B cell (primary cell): ENCODE measurements at regions not wholly inside any gene's neighbourhood (a gene's known extent, or its start where the extent isn't known, plus 50 kb on each side); places are given as distances from the start of the nearest gene placed in this dataset.

ENCODE experiments used
- ATAC-seq: fragments of 200-7000 bp; cut with Tn5 transposase; one replicate; pipeline ENCODE4 v1.10.0; 2021; ENCODE audit warnings: low read depth, mild to moderate bottlenecking, moderate number of reproducible peaks, moderate library complexity
- CTCF ChIA-PET: fragments of 350-600 bp; sonication (Branson Sonifier 250); formaldehyde crosslinking; loops from one replicate; lab custom pipeline; 2021; ENCODE audit warnings: antibody characterized with exemption, inconsistent platforms; lab: Charles Lee
- POLR2A ChIA-PET: fragments of 350-600 bp; sonication (Branson Sonifier 250); formaldehyde crosslinking; loops from one replicate; lab custom pipeline; 2021; ENCODE audit warnings: antibody characterized with exemption; lab: Charles Lee
- DNase-seq: peaks from one replicate; pipeline ENCODE4 v3.0.0; 2013
- H2AFZ ChIP-seq: 2 replicates; pipeline ENCODE4 v1.6.1; 2012; ENCODE audit warnings: mild to moderate bottlenecking, low read depth, low read length; ENCODE audit not compliant: insufficient read depth, poor library complexity, severe bottlenecking
- H3K27ac ChIP-seq, 2 donors: 1 replicate in 1 of 2; 2 replicates in 1 of 2; pipeline ENCODE4 v1.5.1; 2012 to 2013; ENCODE audit warnings: low read length in 2 of 2, mild to moderate bottlenecking in 2 of 2, moderate library complexity in 1 of 2
- H3K27me3 ChIP-seq, 4 experiments: fragments of 200-600 bp in 1 of 4; sonication (generic) in 1 of 4; replicated peaks in 1 of 4; 1 replicate in 2 of 4; 2 replicates in 2 of 4; pipeline versions ENCODE4 v1.6.1 to v1.7.0; 2013 to 2016; ENCODE audit warnings: low read length in 3 of 4, mild to moderate bottlenecking in 2 of 4, mixed read lengths in 1 of 4, moderate library complexity in 1 of 4; ENCODE audit not compliant: insufficient read depth in 4 of 4, control insufficient read depth in 3 of 4; ENCODE audit errors: control extremely low read depth in 1 of 4
- H3K36me3 ChIP-seq, 2 experiments: replicated peaks in 1 of 2; 1 replicate in 1 of 2; 2 replicates in 1 of 2; pipeline versions ENCODE4 v1.6.1 to v1.7.1; 2013; ENCODE audit warnings: low read length in 1 of 2; ENCODE audit not compliant: insufficient read depth in 2 of 2, control insufficient read depth in 1 of 2; ENCODE audit errors: control extremely low read depth in 1 of 2, extremely low read depth in 1 of 2
- H3K4me1 ChIP-seq, 2 donors: fragments of 200-600 bp in 1 of 2; sonication (generic) in 1 of 2; 1 replicate in 1 of 2; 2 replicates in 1 of 2; pipeline versions ENCODE4 v1.5.1 to v1.6.1; 2013 to 2017; ENCODE audit warnings: low read length in 2 of 2; ENCODE audit not compliant: control insufficient read depth in 2 of 2, insufficient read depth in 2 of 2
- H3K4me2 ChIP-seq: replicated peaks from 2 replicates; pipeline ENCODE3; 2012; ENCODE audit warnings: mild to moderate bottlenecking, low read depth, low read length; ENCODE audit not compliant: poor library complexity, severe bottlenecking
- H3K4me3 ChIP-seq, 5 experiments: fragments of 200-600 bp in 1 of 5; sonication (generic) in 1 of 5; 1 replicate in 3 of 5; 2 replicates in 2 of 5; pipeline versions ENCODE4 v1.5.1 to v1.7.0; 2011 to 2016; ENCODE audit warnings: low read length in 4 of 5, mild to moderate bottlenecking in 4 of 5, low read depth in 2 of 5, control low read depth in 1 of 5, moderate library complexity in 1 of 5; ENCODE audit not compliant: insufficient read depth in 1 of 5; ENCODE audit errors: control extremely low read depth in 1 of 5, extremely low read depth in 1 of 5
- H3K79me2 ChIP-seq: fragments of 200-600 bp; sonication (generic); one replicate; pipeline ENCODE4 v1.6.0; 2016; ENCODE audit warnings: low read length; ENCODE audit not compliant: control insufficient read depth, insufficient read depth
- H3K9ac ChIP-seq: fragments of 200-600 bp; sonication (generic); 2 replicates; pipeline ENCODE4 v1.6.1; 2017; ENCODE audit warnings: mild to moderate bottlenecking, low read length, moderate library complexity
- H3K9me3 ChIP-seq, 3 donors: one replicate each; pipeline versions ENCODE4 v1.6.1 to v1.7.1; 2013; ENCODE audit warnings: low read length in 2 of 3; ENCODE audit not compliant: control insufficient read depth in 2 of 3, insufficient read depth in 1 of 3; ENCODE audit errors: control extremely low read depth in 1 of 3
- H4K20me1 ChIP-seq: 2 replicates; pipeline ENCODE4 v1.6.0; 2012; ENCODE audit warnings: mild to moderate bottlenecking, low read length; ENCODE audit not compliant: insufficient read depth, control insufficient read depth, poor library complexity, severe bottlenecking
- H3K27ac Mint-ChIP-seq: one replicate; pipeline ENCODE4 v1.8.0; 2021; ENCODE audit warnings: mixed read lengths
- H3K27me3 Mint-ChIP-seq: one replicate; pipeline ENCODE4 v1.8.0; 2021; ENCODE audit warnings: mixed read lengths
- H3K4me1 Mint-ChIP-seq: one replicate; pipeline ENCODE4 v1.8.0; 2021; ENCODE audit warnings: mixed read lengths
- H3K4me3 Mint-ChIP-seq: one replicate; pipeline ENCODE4 v1.8.0; 2021; ENCODE audit warnings: mixed read lengths
- H3K9me3 Mint-ChIP-seq: one replicate; pipeline ENCODE4 v1.8.0; 2022; ENCODE audit warnings: mixed read lengths; ENCODE audit not compliant: insufficient read depth
- CTCF ChIP-seq: fragments of 200-600 bp; IDR thresholded peaks from one replicate; pipeline ENCODE4 v1.8.0; 2022; ENCODE audit warnings: antibody characterized with exemption, mild to moderate bottlenecking
- EZH2 ChIP-seq: IDR thresholded peaks from 2 replicates; pipeline ENCODE4 v1.6.1; 2012; ENCODE audit warnings: borderline replicate concordance, low read depth, mild to moderate bottlenecking, moderate library complexity, low read length; ENCODE audit not compliant: insufficient read depth, poor library complexity, severe bottlenecking
- WGBS: methylation state at CpG from one replicate; pipeline ENCODE4 v1.1.5; 2013; ENCODE audit warnings: missing lambda C conversion rate; ENCODE audit not compliant: insufficient coverage; 5-methylcytosine and 5-hydroxymethylcytosine counted together
- intact Hi-C: fragments of 100-400 bp; cut with micrococcal nuclease; formaldehyde crosslinking; loops from one replicate; pipeline ENCODE4 v1.10.0; 2022

DNA sequence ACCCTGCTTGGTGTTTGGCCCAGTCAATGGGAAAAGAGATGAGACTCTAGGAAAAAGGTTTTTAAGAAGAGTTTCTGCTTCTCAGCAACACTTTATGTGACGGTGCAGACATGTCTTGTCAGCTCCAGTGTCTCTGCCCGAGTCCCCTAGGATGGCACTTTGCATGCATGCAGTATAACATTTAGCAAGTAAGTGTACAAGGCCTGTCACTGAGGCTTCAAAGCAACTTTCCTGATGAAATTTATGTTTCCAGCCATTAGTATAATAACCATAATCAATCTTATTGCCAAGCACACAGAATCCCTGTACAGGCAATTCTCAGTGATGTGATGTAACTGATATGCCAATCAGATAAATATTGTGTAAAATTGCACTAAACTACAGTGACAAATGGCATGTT is 248.1 kb upstream of the PLET1 start:
- Histone ChIP-seq H3K27me3 (peaks cover 0 to 4% (median 2%) of the 10 kb centered on the region in 4 experiments), H3K9me3 (no peaks in the 10 kb centered on the region), H4K20me1 (no peaks in the 10 kb centered on the region), H3K9ac (no peak overlapping the region), H3K27ac (no peak overlapping the region), H3K4me2 (no peak overlapping the region), H2AFZ (no peak overlapping the region), H3K4me1 (no peaks in the 10 kb centered on the region), H3K79me2 (no peaks in the 10 kb centered on the region), H3K4me3 (no peak overlapping the region), H3K36me3 (no peaks in the 10 kb centered on the region)
- H3K27ac Mint-ChIP-seq = no peak overlapping the region
- H3K9me3 Mint-ChIP-seq = no peaks in the 10 kb centered on the region
- WGBS = no CpG with 5 or more reads among the region's 2 CpGs
- ChIA-PET POLR2A (no interaction called here), CTCF (no interaction called here)
- no peaks in the 10 kb centered on the region for H3K4me1 Mint-ChIP-seq
- ATAC-seq (no peak), DNase-seq (no peak)
- H3K4me3 Mint-ChIP-seq = no peak overlapping the region
- peaks cover 31% of the 10 kb centered on the region for H3K27me3 Mint-ChIP-seq
- intact Hi-C loops = no loop called here
- no peak for TF ChIP-seq EZH2
- no peak for TF ChIP-seq CTCF

- no peaks in the 10 kb centered on the region for H3K4me1 ChIP-seq
- TF ChIP-seq EZH2 (no peak), CTCF (no peak)
- Mint-ChIP-seq H3K27ac (no peak overlapping the region), H3K4me1 (no peaks in the 10 kb centered on the region), H3K9me3 (no peaks in the 10 kb centered on the region), H3K27me3 (peaks cover 31% of the 10 kb centered on the region), H3K4me3 (no peak overlapping the region)
- H2AFZ ChIP-seq = no peak overlapping the region
- no peaks in the 10 kb centered on the region for H4K20me1 ChIP-seq
- H3K9ac ChIP-seq = no peak overlapping the region
- 100% methylated on average over 1 of the region's 2 CpGs for WGBS
- H3K79me2 ChIP-seq = no peaks in the 10 kb centered on the region
- H3K9me3 ChIP-seq = no peaks in the 10 kb centered on the region
- ChIA-PET CTCF (no interaction called here), POLR2A (no interaction called here)
- peaks cover 0 to 4% (median 2%) of the 10 kb centered on the region in 4 experiments for H3K27me3 ChIP-seq
- no peak for DNase-seq
- H3K36me3 ChIP-seq = no peaks in the 10 kb centered on the region
- H3K4me2 ChIP-seq = no peak overlapping the region
- no peak overlapping the region for H3K4me3 ChIP-seq
- no peak overlapping the region for H3K27ac ChIP-seq
- no peak for ATAC-seq
- intact Hi-C loops = no loop called here
Measured at GRCh38 chr11:112509300-112509699, 248.6 kb upstream of the PLET1 start.
